ENCODE measurements at regions not wholly inside any gene's neighbourhood (a gene's known extent, or its start where the extent isn't known, plus 50 kb on each side); places are given as distances from the start of the nearest gene placed in this dataset.

GRCh38 chr1:9435153-9435636 lies 104.1 kb upstream of the SLC25A33 start (continued):
- TF ChIP-seq AKNA (CRISPR knock-in tag; IDR thresholded peaks at IDR 0.05; ENCODE audit: borderline replicate concordance) (no peak), ZNF446 (CRISPR knock-in tag; IDR thresholded peaks at IDR 0.05) (no peak), ZNF597 (CRISPR knock-in tag; IDR thresholded peaks at IDR 0.05) (no peak), NFAT5 (CRISPR knock-in tag; IDR thresholded peaks at IDR 0.05) (no peak), ATF6 (CRISPR knock-in tag; conservative IDR thresholded peaks at IDR 0.05) (no peak), PCBP2 (optimal IDR thresholded peaks at IDR 0.05; ENCODE audit: low read depth, low read length, poor library complexity, severe bottlenecking) (no peak), ZKSCAN1 (IDR thresholded peaks at IDR 0.05; ENCODE audit: low read length) (no peak), IRF1 (CRISPR knock-in tag; IDR thresholded peaks at IDR 0.05; ENCODE audit: low read depth) (no peak), ZMYM2 (CRISPR knock-in tag; IDR thresholded peaks at IDR 0.05) (0 out of 2 replicates have a peak, but pooled peaks have one; percentile 15), U2AF1 (optimal IDR thresholded peaks at IDR 0.05; ENCODE audit: low read depth, low read length) (no peak), TRIM24 (CRISPR knock-in tag; IDR thresholded peaks at IDR 0.05) (no peak), DMAP1 (CRISPR knock-in tag; IDR thresholded peaks at IDR 0.05) (no peak), JUN (CRISPR knock-in tag; IDR thresholded peaks at IDR 0.05) (peak; percentile 92; the same call in 1 of the 2 replicates), ZFAT (CRISPR knock-in tag; conservative IDR thresholded peaks at IDR 0.05) (no peak)
